SIG-M5 treated with dmso at 0.1 percent for 504 hours (cell line): ENCODE measurements at regions not wholly inside any gene's neighbourhood (a gene's known extent, or its start where the extent isn't known, plus 50 kb on each side); places are given as distances from the start of the nearest gene placed in this dataset.

Source experiments
- DNase-seq: peaks from one replicate; lab custom pipeline; 2025; ENCODE audit not compliant: unreplicated experiment; lab: John Stamatoyannopoulos, UW

- no peak for DNase-seq
Observed at GRCh38 chr6:9623985-9624384, 790.9 kb downstream of the TFAP2A start.

GRCh38 chr6:9623228-9623832, 791.5 kb downstream of the TFAP2A start:
- DNase-seq, result no peak

- DNase-seq, result no peak
Observed at GRCh38 chr6:9621276-9621675, 793.6 kb downstream of the TFAP2A start.

GRCh38 chr6:9620687-9621086, 794.2 kb downstream of the TFAP2A start:
- DNase-seq, result no peak

- DNase-seq, result no peak
Observed at GRCh38 chr6:9620263-9620662, 794.6 kb downstream of the TFAP2A start.

GRCh38 chr6:9614778-9615177, 800.1 kb downstream of the TFAP2A start:
- no peak for DNase-seq

- no peak for DNase-seq
Observed at GRCh38 chr6:9612489-9612888, 802.4 kb downstream of the TFAP2A start.

GRCh38 chr6:9610620-9611415, 804.1 kb downstream of the TFAP2A start:
- no peak for DNase-seq

GRCh38 chr6:9606435-9607134, 808.3 kb downstream of the TFAP2A start:
- DNase-seq, result no peak

- no peak for DNase-seq
Observed at GRCh38 chr6:9594746-9595145, 820.1 kb downstream of the TFAP2A start.

GRCh38 chr6:9593554-9593953, 821.3 kb downstream of the TFAP2A start:
- DNase-seq, result no peak

- DNase-seq, result no peak
Observed at GRCh38 chr6:9583753-9584352, 831.0 kb downstream of the TFAP2A start.

GRCh38 chr6:9581155-9581554, 833.7 kb downstream of the TFAP2A start:
- DNase-seq, result no peak

- no peak for DNase-seq
Observed at GRCh38 chr6:9576521-9576920, 838.4 kb downstream of the TFAP2A start.

GRCh38 chr6:9566096-9566495, 848.8 kb downstream of the TFAP2A start:
- no peak for DNase-seq

GRCh38 chr6:9564021-9564420, 850.9 kb downstream of the TFAP2A start:
- DNase-seq, result no peak

GRCh38 chr6:9563568-9563967, 851.3 kb downstream of the TFAP2A start:
- no peak for DNase-seq

- DNase-seq, result no peak
Observed at GRCh38 chr6:9554806-9555205, 860.1 kb downstream of the TFAP2A start.

GRCh38 chr6:9554323-9554722, 860.6 kb downstream of the TFAP2A start:
- DNase-seq, result no peak

- no peak for DNase-seq
Observed at GRCh38 chr6:9553002-9553401, 861.9 kb downstream of the TFAP2A start.

- no peak for DNase-seq
Observed at GRCh38 chr6:9543649-9544048, 871.2 kb downstream of the TFAP2A start.
